GM18951 (cell line): ENCODE measurements at regions not wholly inside any gene's neighbourhood (a gene's known extent, or its start where the extent isn't known, plus 50 kb on each side); places are given as distances from the start of the nearest gene placed in this dataset.

Source experiments
- POLR2A ChIP-seq: IDR thresholded peaks from 4 replicates; pipeline ENCODE4 v1.6.1; 2011; ENCODE audit warnings: mild to moderate bottlenecking; ENCODE audit not compliant: insufficient read length, insufficient read depth; ENCODE audit errors: extremely low read depth
- in situ Hi-C: fragments of 300-500 bp; cut with MboI; formaldehyde crosslinking; loops from one replicate; pipeline ENCODE4 v1.12.0; 2022; ENCODE audit warnings: low sequenced_read_pairs, mixed read lengths, inconsistent platforms; ENCODE audit not compliant: unreplicated experiment

- in situ Hi-C loops = no loop called here
- no peak for TF ChIP-seq POLR2A
Measured at GRCh38 chr5:67476995-67477394, 280.4 kb upstream of the CD180 start.

GRCh38 chr5:67476531-67476930 is 279.9 kb upstream of the CD180 start:
- TF ChIP-seq POLR2A = no peak
- in situ Hi-C loops = no loop called here

- in situ Hi-C loops = no loop called here
- no peak for TF ChIP-seq POLR2A
Measured at GRCh38 chr5:67475489-67475888, 278.9 kb upstream of the CD180 start.

DNA sequence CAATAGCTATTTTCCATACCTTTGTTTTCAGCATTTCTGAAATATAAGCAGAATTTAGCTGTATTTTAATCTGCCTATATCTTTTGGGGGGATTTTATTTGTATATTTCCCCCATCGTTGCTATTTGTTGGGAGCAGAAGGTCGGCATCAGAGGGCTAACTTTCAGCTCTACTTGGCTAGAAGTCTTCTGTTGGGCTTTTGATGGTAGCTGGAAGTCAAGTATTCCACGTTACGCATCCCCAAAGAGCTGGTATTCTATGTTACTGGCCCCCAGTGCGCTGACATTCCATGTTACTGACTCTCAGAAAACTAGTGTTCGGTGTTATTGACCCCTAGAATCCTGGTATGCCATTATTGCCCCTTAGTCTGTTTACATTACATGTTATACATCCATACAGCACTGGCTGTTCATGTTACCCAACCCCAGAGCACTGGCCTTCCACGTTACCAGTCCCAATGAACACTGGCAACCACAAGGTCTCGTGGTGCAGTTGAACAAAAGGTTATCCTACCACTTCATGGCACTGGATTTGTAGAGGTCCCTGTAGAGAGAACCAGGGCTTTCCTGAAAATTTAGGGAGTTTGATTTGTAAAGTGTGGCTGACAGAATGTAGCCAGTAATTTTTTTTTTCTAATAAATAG is 278.1 kb upstream of the CD180 start:
- in situ Hi-C loops = no loop called here
- no peak for TF ChIP-seq POLR2A

DNA sequence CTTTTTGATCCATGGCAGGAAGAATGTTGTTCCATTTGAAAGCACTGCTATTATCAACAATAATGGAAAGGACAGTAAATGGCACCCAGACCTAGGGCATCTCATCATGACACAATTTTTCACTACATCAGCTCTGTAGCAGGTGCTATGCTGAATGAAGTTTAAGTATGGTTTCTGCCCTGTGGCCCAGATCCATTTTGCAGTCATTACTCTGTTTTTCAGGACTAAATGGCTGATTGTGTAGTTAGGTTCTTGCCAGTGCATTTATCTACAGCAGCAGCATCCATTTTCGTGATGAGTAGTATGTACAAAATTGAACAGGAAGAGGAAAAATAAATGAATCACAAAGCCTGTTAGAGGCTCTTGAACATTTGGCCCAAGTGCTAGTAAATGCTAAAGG is 270.5 kb upstream of the CD180 start:
- in situ Hi-C loops = no loop called here
- no peak for TF ChIP-seq POLR2A

- in situ Hi-C loops = no loop called here
- TF ChIP-seq POLR2A = no peak
Measured at GRCh38 chr5:67465537-67466207, 269.1 kb upstream of the CD180 start.

DNA sequence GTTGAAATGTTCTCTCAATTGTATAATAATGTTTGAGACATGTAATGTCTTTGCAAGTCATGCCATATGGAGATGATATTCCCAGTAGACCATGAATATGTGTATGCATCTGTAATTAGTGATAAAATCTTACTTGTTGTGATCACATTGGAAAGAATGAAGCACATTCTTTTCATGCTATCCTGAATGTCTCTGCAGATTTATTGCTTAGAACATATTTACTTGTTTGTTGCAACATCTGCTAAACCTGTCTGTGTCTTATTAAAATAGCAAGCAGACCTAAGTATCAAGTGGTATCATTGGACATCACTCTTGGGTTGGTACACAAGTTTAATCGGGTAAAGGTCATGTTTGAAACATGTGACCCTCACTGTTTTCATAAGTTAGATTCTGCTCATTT is 265.5 kb upstream of the CD180 start:
- in situ Hi-C loops = no loop called here
- no peak for TF ChIP-seq POLR2A

- no peak for TF ChIP-seq POLR2A
- in situ Hi-C loops = no loop called here
Measured at GRCh38 chr5:67459253-67459652, 262.7 kb upstream of the CD180 start.

DNA sequence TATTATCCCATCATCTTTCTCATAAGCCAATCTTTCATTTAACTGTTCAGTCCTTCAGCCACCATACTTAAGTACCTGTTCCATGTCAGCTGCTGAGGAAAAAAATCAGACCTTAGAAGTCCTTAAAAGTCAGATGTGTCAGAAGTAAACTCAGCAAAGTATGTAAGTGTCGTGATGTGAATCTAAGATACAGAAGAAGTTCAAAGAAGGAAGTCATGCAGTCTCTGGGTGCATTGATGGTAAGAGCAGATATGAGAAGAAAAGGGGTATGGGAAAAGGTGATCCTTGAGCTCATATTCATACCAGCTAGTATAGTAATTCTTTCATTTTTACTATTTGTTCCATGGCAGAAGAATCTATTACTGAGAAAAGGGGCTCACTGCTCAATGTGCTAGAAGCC is 259.4 kb upstream of the CD180 start:
- in situ Hi-C loops = no loop called here
- TF ChIP-seq POLR2A = no peak

- in situ Hi-C loops = no loop called here
Measured at GRCh38 chr5:67454957-67455561, 258.5 kb upstream of the CD180 start.

DNA sequence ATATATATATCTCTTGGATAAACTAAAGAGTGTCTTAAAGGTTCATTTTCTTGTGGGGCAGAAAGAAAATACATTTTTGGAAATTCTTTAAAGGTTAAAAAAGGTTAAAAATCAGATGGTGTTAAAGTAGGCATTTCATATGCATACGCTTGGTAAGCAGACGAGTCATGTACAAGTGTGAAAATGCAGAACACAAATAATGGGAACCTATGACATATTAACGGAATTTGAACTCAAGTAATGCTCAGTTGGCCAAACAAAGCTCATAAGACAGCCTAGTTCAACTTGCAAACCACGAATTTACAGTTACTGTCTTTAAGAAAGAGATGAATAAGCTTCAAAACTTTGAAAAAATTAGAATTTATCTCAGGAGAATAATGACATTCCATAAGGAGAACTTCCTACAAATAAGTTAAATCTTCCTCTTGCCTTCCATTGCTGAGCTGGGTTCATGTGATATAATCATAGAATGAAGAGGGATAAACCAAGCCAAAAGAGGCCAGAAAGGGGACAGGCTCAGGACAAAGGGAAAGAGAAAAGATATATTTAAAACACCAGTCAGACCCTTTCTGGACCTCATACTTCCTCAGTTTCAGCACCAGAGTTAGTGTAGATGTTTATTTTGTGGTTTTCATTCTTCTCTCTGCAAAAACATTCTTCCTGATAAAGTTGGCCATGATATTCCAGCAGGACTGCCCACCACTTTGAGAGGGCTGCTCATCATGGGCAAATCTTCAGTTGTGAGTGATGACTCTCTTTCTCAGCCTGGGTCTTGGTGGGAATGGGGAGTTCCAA is 256.7 kb upstream of the CD180 start:
- TF ChIP-seq POLR2A = no peak
- in situ Hi-C loops = no loop called here

More at GRCh38 chr5:67454957-67455561, 258.5 kb upstream of the CD180 start:
- TF ChIP-seq POLR2A = no peak

DNA sequence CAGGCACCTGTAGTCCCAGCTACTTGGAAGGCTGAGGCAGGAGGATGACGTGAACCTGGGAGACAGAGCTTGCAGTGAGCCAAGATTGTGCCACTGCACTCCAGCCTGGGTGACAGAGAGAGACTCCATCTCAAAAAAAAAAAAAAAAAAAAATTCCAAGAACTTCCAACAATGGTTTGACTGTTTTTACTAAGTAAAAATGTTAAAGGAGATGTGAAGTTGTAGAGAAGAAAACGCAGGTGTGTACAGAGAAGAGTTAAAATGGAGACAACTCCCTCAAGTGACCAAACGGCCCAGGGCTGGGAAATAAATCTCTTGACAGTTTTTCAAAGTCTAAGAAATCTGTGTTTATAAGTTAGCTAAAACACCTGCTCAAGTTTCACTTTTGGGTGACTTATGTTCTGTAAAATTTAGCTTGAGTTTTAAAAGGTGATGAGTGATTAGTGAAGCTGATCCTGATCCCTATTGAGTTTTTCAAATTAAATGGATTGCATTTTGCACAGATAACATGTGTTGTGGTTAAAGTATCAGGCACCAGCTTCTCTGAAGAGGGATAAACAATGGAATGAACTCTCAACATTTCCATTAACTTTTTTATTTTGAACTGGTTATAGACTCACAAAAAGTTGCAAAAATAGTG is 255.2 kb upstream of the CD180 start:
- in situ Hi-C loops = no loop called here
- TF ChIP-seq POLR2A = no peak

DNA sequence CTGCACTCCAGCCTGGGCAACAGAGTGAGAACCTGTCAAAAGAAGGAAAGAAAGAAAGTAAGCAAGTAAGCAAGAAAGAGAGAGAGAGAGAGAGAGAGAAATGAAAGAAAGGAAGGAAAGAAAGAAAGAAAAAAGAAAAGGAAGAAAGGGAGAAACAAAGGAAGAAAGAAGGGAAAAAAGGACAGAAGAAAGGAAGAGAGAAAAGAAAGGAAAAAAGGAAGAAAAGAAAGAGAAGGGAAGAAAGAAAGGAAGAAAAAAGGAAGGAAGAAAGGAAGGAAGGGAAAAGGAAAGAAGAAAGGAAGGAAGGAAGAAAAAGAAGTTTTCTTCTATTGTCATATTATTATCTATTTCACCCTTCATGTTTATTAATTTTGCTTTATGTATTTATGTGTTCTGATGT is 251.1 kb upstream of the CD180 start:
- in situ Hi-C loops = no loop called here
- no peak for TF ChIP-seq POLR2A
